Stomach (tissue), 8 donors: ENCODE measurements at regions not wholly inside any gene's neighbourhood (a gene's known extent, or its start where the extent isn't known, plus 50 kb on each side); places are given as distances from the start of the nearest gene placed in this dataset.

Experiments used
- DNase-seq, 2 donors: peaks; one replicate each; pipeline versions ENCODE4 v3.0.0 to v3.0.0-alpha.2; 2013 to 2019
- H3K27ac ChIP-seq, 5 donors: fragments of 200-600 bp in 4 of 5; sonication (generic) in 4 of 5; one replicate each; pipeline ENCODE4 v1.5.1; 2013 to 2019; ENCODE audit warnings: mild to moderate bottlenecking in 1 of 5, moderate library complexity in 1 of 5
- H3K27me3 ChIP-seq, 3 donors: fragments of 200-600 bp; sonication (generic); one replicate each; pipeline ENCODE4 v1.5.1; 2017 to 2019; ENCODE audit warnings: mixed run types in 1 of 3
- H3K36me3 ChIP-seq, 4 donors: fragments of 200-600 bp; sonication (generic); 1 replicate in 3 of 4; 2 replicates in 1 of 4; pipeline ENCODE4 v1.5.1; 2016 to 2019
- H3K4me1 ChIP-seq, 4 donors: fragments of 200-600 bp; sonication (generic); one replicate each; pipeline ENCODE4 v1.5.1; 2016 to 2019
- H3K4me3 ChIP-seq, 4 donors: fragments of 200-600 bp; sonication (generic) in 3 of 4; one replicate each; pipeline ENCODE4 v1.5.1; 2016 to 2019; ENCODE audit warnings: mild to moderate bottlenecking in 1 of 4
- H3K9me3 ChIP-seq, 4 donors: fragments of 200-600 bp; sonication (generic); one replicate each; pipeline ENCODE4 v1.5.1; 2016 to 2019
- EP300 ChIP-seq: sonication (generic); formaldehyde crosslinking; IDR thresholded peaks from one replicate; pipeline ENCODE4 v1.6.1; 2017; ENCODE audit warnings: antibody characterized with exemption
- POLR2A ChIP-seq, 4 donors: fragments of 450-650 bp; IDR thresholded peaks; one replicate each; pipeline ENCODE4 v1.6.1; 2016; ENCODE audit warnings: antibody characterized with exemption in 4 of 4, control low read depth in 2 of 4, mild to moderate bottlenecking in 1 of 4, moderate library complexity in 1 of 4
- POLR2AphosphoS5 ChIP-seq, 3 donors: sonication (generic); formaldehyde crosslinking; IDR thresholded peaks; one replicate each; pipeline ENCODE4 v1.6.1; 2016; ENCODE audit warnings: antibody characterized with exemption in 3 of 3
- WGBS, 5 donors: extraction: QIAGEN DNeasy Blood & Tissue Kit in 3 of 5; methylation state at CpG; one replicate each; pipeline versions ENCODE4 v1.1.5 to v1.1.7; 2013 to 2018; 5-methylcytosine and 5-hydroxymethylcytosine counted together
- intact Hi-C: fragments of 100-400 bp; cut with DNase I; formaldehyde crosslinking; loops from one replicate; pipeline ENCODE4 v1.15.1; 2023; ENCODE audit warnings: low total_unique reads
- TF ChIP-seq, protein P1 (sequence below), 7 experiments: fragments of 450-650 bp in 4 of 7; fragments of 200-600 bp in 3 of 7; sonication (generic) in 3 of 7; IDR thresholded peaks; one replicate each; pipeline ENCODE4 v1.5.1; 2016 to 2019; ENCODE audit warnings: antibody characterized with exemption in 7 of 7, control low read depth in 2 of 7, mild to moderate bottlenecking in 1 of 7
- donor health status: healthy with polysubstance abuse.
- donor health status: Bipolar disorder and iron deficiency.
- donor health status: healthy.

DNA sequence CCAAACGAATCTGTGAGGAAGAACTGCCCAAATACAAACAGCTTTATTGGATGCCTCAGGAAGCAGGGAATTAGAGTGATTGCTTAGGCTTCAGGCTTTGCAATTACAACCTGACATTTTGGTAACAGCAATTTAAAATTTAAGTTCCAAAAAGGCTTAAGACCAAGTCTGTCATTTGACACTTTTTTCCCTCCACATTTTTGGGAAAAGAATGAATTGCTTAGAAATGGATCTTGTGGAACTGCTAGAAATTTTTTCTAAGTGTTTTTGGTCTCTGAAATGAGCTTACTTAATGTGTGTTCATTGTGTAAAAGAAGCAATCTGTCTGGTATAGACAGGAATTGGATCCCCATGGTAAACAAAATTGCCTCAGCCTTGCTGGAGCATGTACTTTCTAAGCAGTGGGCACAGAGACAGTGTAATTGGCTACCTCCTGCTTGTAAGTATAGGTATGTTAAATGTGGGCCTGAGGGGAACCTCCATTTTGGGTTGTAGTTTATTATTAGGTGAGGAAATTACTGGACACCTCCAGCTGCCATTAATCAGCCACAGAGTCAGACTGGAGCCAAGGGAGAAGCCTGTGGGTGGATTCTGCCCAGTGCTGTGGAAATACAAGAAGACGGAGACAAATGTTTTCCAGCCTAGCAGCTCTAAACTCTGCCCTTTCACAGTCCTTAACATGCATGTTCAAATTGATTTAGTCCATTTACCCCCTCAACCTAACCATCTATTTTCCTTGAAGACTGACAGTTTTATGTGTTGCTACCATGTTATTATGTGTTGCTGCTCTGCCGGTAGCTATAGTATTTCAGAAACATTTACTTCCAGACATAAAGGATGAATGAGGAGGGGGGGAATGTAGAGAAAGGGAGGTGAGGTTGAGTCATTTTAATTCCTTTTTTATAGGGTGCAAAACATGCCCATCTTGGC, 473.0 kb downstream of the SPRY1 start:
- 76 to 88% (median 79%) methylated on average over 3 of the region's 3 CpGs for WGBS, 5 donors
- DNase-seq: peak in 1 of 2 donors; percentile 15
- Histone ChIP-seq H3K4me3 (no peak overlapping the region), H3K9me3 (no peaks in the 10 kb centered on the region), H3K27me3 (no peaks in the 10 kb centered on the region), H3K4me1 (no peaks in the 10 kb centered on the region), H3K36me3 (no peaks in the 10 kb centered on the region), H3K27ac (peak overlapping the region in 1 of 5 donors; percentile 3)
- intact Hi-C loops: no loop called here
- no peak for TF ChIP-seq POLR2A (IDR thresholded peaks at IDR 0.05)
- TF ChIP-seq, protein P1, sequence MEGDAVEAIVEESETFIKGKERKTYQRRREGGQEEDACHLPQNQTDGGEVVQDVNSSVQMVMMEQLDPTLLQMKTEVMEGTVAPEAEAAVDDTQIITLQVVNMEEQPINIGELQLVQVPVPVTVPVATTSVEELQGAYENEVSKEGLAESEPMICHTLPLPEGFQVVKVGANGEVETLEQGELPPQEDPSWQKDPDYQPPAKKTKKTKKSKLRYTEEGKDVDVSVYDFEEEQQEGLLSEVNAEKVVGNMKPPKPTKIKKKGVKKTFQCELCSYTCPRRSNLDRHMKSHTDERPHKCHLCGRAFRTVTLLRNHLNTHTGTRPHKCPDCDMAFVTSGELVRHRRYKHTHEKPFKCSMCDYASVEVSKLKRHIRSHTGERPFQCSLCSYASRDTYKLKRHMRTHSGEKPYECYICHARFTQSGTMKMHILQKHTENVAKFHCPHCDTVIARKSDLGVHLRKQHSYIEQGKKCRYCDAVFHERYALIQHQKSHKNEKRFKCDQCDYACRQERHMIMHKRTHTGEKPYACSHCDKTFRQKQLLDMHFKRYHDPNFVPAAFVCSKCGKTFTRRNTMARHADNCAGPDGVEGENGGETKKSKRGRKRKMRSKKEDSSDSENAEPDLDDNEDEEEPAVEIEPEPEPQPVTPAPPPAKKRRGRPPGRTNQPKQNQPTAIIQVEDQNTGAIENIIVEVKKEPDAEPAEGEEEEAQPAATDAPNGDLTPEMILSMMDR (IDR thresholded peaks at IDR 0.05): no peak
- no peak for TF ChIP-seq EP300
- no peak for TF ChIP-seq POLR2AphosphoS5 (IDR thresholded peaks at IDR 0.05)

DNA sequence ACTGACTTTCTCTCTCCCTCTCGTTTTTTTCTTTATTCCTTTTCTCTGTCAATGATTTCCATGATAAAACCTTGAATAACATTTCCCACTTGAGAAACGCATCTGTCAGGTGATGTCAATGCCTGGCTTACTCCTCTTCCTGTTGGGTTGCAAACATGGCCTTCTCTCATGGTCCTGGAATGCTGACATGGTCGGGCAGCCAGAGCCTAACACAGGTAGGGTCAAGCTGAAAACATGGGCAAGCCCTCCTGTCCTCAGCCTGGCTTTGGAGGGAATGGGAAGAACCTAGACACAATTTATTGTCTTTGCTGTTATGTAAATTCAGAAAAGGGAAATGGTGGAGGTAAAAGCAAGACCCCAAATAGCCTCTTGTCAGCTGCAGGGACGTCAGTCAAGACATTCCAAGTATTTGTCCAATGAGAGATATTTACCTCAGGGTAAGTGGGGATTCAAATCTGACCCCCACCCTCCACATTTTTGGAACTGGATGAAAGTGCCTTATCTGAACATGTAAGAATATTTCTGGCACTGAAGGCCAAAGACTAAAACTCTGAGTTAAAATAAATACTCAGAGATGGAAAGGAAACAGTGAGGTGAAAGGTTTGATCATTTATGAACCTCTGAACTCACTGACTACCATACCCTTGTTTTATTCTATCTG, 473.8 kb downstream of the SPRY1 start:
- H3K27ac ChIP-seq: no peak overlapping the region

DNA sequence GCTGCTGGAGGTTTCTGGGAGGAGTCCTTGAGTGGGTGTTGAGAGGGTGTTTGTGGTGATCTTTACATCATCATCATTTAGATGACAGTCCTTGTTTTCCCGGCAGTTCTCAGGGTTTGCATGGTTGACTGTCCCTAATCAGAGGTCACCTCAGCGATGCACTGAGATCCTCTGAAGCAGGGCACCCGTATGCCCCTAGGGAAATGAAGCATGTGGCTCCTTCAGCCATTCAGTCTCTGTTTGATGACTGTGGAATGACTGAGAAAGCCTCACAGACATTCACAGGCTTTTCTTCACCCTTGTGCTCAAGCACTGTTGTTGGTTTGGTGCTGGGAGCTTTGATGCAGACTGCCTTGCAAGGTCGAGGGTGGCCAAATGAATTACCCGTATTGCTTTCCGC, 474.7 kb downstream of the SPRY1 start:
- intact Hi-C loops: no loop called here
- no peak for TF ChIP-seq POLR2AphosphoS5 (IDR thresholded peaks at IDR 0.05)
- DNase-seq: no peak
- H3K4me1 ChIP-seq: no peaks in the 10 kb centered on the region
- no peaks in the 10 kb centered on the region for H3K27me3 ChIP-seq
- no peaks in the 10 kb centered on the region for H3K36me3 ChIP-seq
- no peak overlapping the region for H3K4me3 ChIP-seq
- no peak overlapping the region for H3K27ac ChIP-seq
- H3K9me3 ChIP-seq: no peaks in the 10 kb centered on the region
- WGBS, 5 donors: 88 to 95% (median 92%) methylated on average over 6 of the region's 6 CpGs

More for the DNA sequence above, 473.8 kb downstream of the SPRY1 start:
- intact Hi-C loops: no loop called here
- Histone ChIP-seq H3K36me3 (no peaks in the 10 kb centered on the region), H3K9me3 (no peaks in the 10 kb centered on the region), H3K4me3 (no peak overlapping the region), H3K27me3 (no peaks in the 10 kb centered on the region), H3K4me1 (no peaks in the 10 kb centered on the region)
- TF ChIP-seq POLR2AphosphoS5 (IDR thresholded peaks at IDR 0.05): no peak
- no peak for TF ChIP-seq POLR2A (IDR thresholded peaks at IDR 0.05)
- no peak for TF ChIP-seq EP300
- 45 to 63% (median 61%) methylated on average over 4 of the region's 4 CpGs for WGBS, 5 donors
- no peak for DNase-seq

DNA sequence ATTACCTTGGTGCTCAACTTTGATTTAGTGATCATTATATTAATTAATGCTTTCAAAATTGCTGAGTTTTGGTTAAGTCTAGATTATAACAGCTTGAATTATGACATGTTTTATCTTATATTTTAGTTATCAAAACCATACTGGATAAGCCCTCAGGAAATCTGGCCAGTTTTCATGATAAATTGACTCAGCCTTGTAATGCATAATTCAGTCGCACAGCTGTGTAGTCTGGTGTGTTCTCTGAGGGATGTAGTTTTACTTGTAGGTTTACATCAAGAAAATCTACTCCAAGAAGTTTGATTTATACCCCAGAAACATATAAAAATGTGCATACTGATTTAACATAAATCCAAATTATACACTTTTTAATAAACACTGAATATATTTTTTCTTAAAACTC, 477.5 kb downstream of the SPRY1 start:
- intact Hi-C loops: no loop called here
- Histone ChIP-seq H3K9me3 (no peaks in the 10 kb centered on the region), H3K4me1 (peaks cover 0 to 6% (median 3%) of the 10 kb centered on the region in 4 donors), H3K27me3 (no peaks in the 10 kb centered on the region), H3K4me3 (no peak overlapping the region), H3K27ac (no peak overlapping the region), H3K36me3 (no peaks in the 10 kb centered on the region)
- TF ChIP-seq POLR2AphosphoS5 (IDR thresholded peaks at IDR 0.05) (no peak), POLR2A (IDR thresholded peaks at IDR 0.05) (no peak), EP300 (no peak)
- TF ChIP-seq, protein P1 (IDR thresholded peaks at IDR 0.05): no peak
- DNase-seq: peak in 1 of 2 donors; percentile 37
- WGBS, 5 donors: 47 to 61% (median 58%) methylated on average over 1 of the region's 1 CpG

DNA sequence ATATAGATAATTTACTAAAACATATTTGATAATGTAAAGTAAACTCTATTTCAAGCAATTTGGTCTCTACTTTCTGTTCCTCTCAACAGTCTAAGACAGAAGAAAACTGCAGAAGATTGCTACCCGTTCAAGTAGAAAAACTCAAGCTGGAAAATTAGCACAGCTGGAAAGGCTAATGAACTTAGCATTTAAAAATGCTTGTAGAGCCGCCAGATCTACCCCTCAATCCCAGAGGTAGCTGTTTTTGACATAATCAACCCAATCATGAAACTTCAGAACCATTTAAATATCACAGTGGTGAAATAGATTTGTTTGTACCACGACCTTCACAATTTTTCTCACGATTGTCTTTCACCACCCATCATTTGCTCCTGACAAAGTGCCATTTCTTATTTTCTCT, 479.5 kb downstream of the SPRY1 start:
- H3K4me3 ChIP-seq: no peak overlapping the region
- WGBS, 5 donors: 70 to 87% (median 79%) methylated on average over 4 of the region's 4 CpGs
- no peak for DNase-seq
- no peaks in the 10 kb centered on the region for H3K27me3 ChIP-seq
- no peak for TF ChIP-seq POLR2A (IDR thresholded peaks at IDR 0.05)
- TF ChIP-seq, protein P1 (IDR thresholded peaks at IDR 0.05): no peak
- TF ChIP-seq POLR2AphosphoS5 (IDR thresholded peaks at IDR 0.05): no peak
- TF ChIP-seq EP300: no peak
- H3K9me3 ChIP-seq: no peaks in the 10 kb centered on the region
- no peaks in the 10 kb centered on the region for H3K36me3 ChIP-seq
- intact Hi-C loops: no loop called here
- peak overlapping the region in 1 of 5 donors; percentile 10 for H3K27ac ChIP-seq
- peaks cover 0 to 6% (median 3%) of the 10 kb centered on the region in 4 donors for H3K4me1 ChIP-seq
